Inferior parietal cortex (tissue), 1 donor: ENCODE measurements at regions not wholly inside any gene's neighbourhood (a gene's known extent, or its start where the extent isn't known, plus 50 kb on each side); places are given as distances from the start of the nearest gene placed in this dataset.
A peak's percentile ranks its signal among the peaks of the same experiment; 100 is the strongest.

Experiments
- DNase-seq: peaks from one replicate; pipeline ENCODE4 v3.0.0-alpha.2; 2016; ENCODE audit errors: extremely low spot score

DNA sequence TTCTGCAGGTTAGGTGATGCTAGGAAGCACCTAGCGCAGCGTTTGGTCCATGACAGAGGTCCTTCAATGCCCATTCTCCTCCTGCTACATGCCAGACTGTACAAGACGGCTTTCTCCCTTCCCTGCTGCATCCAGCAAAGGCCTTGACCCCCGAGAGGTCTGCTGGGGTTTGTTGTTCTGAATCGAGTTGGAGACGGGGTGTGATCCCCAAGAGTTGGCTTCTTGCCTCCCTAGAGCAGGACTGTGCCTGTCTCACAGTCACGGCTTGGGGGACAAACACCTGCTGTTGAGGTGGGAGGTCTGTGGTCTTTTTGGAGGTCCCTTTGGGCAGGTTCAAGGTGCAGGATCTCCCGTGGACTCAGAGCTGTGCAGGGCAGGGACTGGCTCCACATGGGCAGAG, 352.3 kb upstream of the B3GAT1 start:
- no peak for DNase-seq

DNA sequence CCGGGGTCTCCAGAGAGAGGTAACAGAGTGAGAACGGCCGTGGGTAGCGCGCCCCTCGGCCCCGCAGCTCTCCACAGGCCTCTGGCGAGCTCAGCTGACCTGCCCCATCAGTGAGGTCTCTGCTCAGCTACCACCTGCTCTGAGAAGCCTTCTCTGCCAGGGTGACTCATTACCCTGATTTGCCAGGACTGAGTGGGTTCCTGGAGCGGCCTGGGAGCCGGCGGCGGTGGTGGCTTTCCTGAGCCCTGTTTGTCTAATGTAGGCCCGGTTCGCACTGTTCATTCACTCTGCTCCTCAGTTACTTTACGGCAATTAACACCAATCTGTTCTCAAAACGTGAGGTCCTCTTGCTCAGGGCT, 351.0 kb upstream of the B3GAT1 start:
- no peak for DNase-seq

DNA sequence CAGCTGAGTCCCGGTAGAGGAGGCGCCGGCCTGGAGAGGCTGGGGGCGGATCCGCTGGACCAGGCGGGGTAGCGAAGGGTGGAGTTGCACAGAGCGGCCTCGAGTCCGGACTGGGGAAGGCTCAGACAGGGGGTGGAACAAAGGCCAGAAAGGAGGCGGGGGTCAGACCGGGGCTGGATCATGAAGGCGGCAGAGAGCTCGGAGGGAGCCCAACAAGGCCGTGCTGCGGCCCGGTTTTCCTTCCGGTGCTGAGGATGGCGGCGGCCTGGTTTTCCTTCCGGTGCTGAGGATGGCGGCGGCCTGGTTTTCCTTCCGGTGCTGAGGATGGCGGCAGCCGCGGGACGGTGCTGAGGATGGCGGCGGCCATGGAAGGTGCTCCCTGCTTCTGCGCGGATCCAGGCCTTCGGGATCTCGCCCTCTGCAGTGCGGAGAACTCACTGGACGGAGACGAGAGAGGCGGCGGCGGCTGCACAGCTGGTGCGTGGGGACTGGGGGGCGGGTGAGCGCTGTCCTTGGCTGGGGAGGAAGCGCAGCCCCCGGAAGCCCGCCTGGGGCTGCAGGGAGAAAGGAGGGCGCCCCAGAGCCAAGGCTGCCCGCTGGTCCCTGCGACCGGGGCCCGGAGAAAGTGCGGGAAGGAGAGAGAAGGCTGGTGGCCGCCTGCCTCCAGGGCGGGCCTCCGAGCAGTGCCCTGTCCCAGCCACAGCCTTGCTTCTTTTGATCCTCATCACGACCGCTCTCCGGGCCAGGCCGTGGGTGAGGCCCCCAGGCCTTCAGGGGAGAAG, 350.4 kb upstream of the B3GAT1 start:
- no peak for DNase-seq

DNA sequence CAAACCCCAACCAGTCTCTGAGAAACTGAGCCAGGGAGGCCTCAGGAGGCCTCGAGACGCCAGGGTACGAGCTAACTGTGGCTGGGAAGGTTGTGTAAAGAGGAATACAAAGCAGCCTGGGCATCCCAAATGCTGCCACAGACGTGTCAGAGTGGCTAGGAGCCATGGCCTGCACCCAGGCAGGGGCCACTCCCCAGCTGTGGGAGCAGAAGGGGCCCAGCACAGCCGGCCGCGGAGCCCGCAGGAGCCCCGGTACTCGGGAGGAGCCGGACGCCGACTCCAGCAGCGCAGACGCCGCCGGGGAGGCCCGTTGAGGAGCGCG, 349.8 kb upstream of the B3GAT1 start:
- no peak for DNase-seq

DNA sequence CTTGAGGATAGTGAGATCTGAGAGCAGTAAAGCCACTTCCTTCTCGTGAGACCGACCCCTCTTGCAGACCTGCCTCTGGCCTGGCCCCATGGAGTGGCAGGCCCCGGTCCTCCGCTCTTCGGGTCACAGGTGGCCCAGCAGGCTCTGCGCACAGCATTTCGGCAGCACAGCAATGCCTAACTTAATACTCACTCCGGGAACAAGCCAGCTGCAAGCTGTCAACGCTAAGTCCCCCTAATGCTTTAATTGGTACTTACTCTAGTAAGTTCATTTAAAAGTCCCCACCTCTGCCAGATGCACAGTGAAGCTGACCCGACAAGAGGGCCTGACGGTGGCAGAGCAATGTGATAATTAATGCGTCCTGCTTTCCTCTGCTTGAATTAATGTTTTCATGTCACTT, 349.3 kb upstream of the B3GAT1 start:
- DNase-seq, result no peak

DNA sequence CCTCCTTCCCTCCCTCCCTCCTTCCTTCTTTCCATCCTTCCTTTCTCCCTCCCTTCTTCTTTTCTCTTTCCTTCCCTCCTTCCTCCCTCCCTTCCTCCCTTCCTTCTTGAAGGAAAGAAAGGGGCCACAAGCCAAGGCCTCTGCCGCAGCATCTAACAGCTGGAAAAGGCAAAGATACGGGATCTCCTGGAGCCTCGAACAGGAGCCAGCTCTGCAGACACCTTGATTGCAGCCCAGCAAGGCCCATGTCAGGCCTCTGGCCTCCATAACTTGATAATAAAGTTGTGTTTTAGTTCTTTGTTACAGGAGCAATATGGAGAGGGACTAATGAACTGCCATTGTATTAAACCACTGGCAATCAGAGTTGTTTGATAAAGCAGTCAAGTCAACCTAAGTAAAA, 348.9 kb upstream of the B3GAT1 start:
- DNase-seq, result no peak

DNA sequence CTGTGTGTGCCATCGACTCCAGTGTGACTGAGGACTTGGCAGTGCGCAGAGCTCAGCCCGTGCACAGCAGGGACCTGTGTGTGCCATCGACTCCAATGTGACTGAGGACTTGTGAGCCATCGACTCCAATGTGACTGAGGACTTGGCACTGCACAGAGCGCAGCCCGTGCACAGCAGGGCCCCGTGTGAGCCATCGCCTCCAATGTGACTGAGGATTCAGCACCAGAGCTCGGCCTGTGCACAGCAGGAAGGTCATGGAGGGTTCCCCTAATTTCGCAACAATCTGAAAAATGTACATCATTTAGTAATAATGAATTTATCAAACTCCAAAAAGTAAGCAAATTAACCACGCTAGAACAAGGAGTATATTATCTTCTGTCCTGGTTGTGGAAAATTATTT, 348.3 kb upstream of the B3GAT1 start:
- no peak for DNase-seq

DNA sequence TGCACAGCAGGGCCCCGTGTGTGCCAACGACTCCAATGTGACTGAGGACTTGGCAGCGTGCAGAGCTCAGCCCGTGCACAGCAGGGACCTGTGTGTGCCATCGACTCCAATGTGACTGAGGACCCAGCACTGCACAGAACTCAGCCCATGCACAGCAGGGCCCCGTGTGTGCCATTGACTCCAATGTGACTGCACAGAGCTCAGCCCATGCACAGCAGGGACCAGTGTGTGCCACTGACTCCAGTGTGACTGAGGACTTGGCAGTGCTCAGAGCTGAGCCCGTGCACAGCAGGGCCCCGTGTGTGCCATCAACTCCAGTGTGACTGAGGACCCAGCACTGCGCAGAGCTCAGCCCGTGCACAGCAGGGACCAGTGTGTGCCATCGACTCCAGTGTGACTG, 347.8 kb upstream of the B3GAT1 start:
- DNase-seq, result no peak

DNA sequence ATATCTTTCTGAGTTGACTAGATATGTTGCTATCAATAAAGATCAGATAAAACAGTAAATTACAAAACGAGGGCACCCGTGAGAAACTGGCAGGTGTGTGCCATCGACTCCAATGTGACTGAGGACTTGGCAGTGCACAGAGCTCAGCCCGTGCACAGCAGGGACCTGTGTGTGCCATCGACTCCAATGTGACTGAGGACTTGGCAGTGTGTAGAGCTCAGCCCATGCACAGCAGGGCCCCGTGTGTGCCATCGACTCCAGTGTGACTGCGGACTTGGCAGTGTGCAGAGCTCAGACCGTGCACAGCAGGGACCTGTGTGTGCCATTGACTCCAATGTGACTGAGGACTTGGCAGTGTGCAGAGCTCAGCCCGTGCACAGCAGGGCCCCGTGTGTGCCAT, 347.2 kb upstream of the B3GAT1 start:
- DNase-seq, result no peak

DNA sequence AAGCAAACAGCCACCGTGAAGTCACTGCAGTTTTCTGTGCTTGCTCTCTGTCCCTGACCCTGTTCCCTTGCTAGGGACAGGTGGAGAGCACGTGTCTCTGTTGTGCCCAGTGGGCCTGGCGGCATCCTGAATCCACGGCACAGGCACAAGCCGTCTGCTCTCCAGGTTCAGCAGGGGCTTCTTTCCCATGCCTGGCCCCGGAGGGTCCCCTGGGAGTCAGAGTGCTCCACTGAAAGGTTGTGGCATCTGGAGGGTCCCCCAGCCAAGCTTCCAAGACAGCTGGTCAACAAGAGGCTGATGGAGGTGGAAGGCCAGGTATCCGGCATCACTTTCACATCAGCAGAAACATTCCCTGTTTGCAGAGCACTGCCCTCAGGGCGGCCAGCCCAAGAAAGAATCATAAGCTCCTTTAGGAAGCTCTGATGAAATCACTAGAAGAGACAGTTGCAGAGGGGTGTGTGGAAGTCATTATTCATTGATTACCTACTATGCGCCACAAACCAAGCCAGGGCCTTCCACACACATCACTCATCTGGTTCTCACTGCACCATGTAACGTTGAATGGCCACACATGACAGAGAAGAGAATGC, 346.4 kb upstream of the B3GAT1 start:
- DNase-seq, result no peak

DNA sequence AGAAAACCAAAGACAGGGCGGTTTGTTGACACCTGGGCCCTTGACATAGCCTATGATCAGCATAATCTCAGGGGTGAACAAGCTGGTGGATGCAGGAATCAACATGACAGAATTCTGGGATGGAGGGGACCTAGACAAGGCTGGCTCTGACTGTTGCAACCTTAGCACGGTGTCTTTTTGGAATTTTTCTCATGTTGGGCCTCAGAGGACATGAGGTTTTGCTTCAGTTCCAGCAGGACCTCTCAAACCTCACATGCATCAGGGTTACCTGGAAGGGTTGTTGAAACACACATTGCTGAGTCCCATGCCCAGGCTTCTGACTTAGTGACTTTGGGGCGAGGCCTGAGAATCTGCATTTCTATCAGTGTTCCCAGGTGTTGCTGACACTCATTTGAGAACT, 345.6 kb upstream of the B3GAT1 start:
- DNase-seq, result no peak

DNA sequence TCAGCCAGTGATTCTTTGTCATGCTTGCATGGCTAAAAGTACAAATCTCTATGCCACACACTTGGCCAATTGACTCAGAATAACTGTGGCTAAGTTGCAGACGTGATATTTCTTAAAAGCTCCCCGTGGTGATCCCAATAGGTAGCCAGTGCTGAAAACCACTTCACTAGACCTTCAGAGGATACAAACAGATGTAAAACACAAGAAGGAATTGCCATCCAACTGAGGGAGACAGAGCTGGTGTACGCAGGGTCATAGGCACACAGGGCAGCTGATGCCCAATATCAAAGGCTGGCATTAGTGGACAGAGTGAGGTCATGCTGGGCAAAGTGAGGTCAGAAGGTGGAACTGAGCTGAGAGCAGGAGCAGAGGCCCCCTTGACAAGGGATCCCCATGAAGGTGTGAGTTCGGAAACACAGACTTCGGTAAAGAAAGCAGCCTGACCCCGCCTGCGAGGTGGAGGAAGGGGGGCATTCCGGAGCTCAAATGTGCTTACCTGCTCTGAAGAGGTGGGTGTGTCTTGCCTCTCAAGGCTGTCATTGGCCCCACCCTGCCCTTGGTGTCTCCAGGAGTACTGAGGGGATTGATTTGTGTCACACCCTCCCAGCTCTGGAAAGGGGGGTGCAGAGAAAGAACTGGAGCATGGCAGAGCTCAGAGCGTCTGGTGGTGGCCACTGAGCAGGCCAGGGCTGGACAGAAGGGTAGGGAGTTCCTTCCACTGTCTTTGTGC, 344.9 kb upstream of the B3GAT1 start:
- DNase-seq, result no peak

DNA sequence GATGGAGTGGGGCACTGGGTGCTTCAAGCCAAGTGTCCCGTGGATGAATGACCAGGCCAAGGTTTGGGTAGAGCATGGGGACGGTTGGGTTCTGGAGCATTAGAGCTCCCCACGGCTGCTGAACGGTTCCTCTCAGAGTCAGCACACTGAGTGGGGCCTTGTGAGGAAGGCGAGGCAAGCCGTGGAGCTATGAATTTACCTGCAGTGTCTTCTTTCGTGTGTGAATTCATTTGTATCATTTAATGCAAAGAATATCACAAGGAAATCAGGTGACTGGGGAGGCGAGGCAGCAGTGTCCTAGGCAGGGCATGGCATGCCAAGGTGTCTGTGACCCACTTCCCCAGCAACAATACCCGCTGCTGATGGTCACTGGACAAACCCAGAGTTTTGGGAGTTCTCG, 343.5 kb upstream of the B3GAT1 start:
- DNase-seq, result no peak

DNA sequence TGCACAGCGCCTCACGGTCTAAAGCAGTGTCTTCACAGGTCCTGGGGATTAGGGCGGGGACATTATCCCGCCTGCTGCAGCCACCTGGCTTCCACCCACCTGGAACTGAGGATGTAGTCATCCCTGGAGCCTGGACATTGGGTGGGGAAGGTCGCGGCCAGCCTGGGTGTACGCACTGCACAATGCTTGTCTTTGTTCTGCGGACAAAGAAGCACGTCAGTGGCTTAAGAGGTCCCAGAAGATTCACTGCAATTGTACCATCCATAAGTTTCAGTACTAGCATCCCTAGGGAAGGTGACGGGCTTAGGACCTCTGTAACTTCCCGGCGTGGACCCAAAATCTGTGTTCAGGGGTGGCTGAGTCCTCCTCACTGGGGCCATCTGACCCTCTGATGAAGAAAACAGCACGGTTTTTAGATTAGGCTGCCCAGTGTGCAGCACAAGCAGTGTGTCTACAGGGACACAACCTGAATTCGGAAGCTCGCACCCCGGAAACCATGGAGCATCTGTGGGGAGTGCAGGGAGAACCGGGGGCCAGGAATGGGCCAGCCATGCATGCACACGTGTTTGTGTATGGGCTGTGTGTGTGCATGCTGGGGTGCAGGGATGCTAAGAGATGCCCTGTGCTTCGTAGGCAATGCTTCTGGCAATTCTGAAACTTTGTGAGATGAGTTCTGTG, 342.6 kb upstream of the B3GAT1 start:
- DNase-seq, result no peak

DNA sequence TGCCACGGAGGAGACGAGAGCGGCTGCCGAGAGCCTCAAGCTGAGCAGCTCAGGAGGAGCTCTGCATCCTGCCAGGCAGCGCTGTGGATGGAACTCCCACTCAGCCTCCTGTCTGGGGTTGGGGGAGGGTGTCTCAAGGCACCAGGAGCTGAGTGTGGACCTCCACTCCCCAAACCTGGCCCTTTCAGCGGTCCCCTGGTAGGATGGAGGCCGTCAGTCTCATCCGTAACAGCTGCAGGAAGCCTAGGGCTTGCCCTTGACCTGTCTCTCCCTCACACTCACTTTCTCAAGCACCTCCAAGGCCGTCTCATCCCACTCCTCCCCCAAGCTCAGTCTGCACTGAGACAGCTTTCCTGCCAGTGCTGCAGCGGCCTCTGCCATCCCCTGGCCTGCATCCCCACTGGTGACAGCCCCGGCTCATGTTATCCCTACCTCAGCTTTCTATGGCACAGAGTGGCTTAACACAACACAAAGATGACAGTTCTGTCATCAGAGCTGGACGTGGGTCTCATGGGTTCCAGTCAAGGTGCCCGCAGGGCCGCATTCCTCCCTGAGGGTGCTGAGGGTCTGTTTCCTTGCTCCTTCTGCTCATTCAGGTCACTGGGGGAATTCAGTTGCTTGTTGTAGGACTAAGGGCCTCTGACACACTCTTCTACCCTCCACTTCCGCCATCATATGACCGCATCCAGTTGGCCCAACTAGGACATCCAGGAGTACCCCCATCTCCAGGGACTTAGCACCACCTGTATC, 341.9 kb upstream of the B3GAT1 start:
- DNase-seq, result no peak

DNA sequence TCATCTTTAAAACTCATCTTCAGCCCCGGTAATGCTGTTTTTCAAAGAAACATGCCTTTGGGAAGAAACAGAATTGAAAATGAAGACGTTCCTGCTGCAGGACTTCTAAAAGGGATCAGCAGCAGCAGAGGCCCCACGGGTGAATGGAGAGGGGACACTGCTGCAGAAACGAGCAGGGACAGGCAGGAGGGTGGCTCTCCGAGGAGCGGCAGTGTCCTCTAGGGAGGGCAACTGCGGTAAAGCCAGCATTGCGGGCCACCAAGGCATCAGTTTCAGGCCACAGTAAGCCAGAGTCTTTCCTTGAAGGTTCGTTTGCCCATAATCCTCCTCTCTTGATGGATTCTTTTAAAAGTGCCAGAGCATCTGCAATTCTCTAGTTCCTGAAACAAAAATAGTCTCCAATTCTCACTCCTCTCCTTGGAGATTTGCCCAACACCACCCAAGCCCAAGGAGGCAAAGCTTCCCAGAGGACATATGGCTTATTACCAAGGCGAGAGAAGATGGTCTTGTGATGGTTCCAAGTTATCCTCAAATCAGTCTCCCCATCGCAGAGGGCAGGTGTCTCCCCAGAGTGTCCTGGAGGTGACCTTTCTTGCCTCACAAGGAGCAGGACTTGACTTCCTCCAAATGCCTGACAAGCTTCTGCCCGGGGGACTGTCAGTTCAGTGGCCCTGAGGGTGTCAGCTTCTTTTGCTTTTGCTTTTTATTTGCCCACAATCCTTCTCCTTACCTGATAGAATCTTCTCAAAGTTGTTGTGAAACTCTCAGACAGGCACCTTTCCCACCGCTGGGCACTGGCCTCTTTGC, 341.1 kb upstream of the B3GAT1 start:
- DNase-seq, result peak; percentile 67

DNA sequence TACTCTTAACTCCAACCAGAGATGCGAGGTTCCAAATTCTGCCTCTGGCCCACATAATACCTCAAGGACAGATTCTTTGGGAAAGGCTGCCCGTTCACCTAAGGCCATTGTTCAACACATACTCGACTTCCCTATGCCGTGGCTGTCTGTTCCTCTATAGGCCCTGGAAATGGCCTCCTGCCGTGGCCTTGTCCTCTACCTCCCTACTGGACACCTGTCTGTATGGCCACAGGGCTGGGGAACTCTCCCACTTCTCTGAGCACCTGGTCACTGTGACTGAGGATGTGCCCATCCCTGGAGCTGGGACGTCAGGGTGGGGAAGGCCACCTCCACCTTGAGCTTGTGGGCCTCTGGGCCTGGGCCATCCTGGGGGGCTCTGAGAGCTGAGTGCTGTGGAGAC, 340.5 kb upstream of the B3GAT1 start:
- no peak for DNase-seq

DNA sequence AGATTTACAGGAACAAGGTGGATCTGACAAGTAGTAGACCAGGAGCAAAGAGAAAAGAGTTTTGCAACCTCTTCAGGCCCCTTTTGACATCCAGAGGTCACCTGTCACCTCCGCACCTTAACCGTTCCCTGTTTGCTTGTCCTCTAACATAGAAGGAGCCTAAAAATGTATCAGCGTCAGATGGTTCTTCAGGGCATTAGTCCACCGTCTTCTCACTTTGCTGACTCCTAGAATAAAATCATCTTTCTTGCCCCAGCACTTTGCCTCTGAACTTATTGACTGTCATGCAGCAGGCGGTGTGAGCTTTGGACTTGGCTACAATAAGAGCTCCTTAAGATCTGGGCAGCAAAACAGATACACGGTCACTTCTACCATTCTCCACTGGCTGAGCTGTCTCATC, 339.7 kb upstream of the B3GAT1 start:
- DNase-seq, result no peak

DNA sequence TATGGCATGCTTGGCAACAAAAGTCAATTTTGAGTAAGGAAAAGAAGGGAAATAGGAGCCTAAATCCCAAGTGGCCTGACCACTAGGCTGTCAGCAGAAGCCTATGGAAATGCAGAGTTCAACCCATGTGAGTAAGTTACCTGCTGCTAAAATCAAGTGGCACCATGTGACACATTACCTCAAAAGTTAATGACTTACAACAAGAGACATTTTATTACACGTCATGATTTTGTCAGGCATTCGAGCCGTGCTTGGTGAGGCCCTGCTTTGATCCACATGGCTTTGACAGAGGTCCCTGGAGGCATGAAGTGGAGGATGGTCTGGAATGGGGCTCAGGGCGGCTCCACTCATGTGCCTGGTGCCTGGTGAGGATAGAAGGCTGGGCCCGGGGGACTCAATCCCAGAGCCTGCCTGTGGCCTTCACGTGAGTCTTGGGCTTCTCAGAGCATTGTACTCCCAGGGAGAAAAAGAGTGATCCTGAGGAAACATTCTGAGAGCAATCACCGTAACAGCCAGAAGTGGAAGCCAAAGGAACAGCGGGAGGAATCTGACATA, 339.1 kb upstream of the B3GAT1 start:
- DNase-seq, result no peak

DNA sequence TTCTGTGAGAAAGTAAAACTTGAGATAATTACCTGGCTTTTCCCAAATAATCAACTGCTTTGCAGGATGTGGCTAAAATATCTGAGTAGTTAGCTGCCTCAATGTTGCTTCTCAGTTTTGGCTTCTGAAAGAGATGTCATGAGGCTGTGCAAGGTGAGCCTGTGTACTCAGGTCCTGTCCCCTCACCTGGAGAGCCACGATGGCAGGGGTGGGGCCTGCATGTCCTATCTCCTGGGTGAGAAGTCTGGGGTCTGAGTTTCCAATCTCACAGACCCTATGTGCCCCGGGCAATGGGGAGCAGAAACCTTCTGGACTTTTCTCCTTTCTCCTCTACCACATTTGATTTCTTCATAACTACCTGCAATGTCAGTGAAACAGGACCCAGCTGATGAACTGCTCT, 338.6 kb upstream of the B3GAT1 start:
- no peak for DNase-seq
